GM12891 (cell line): ENCODE measurements at regions not wholly inside any gene's neighbourhood (a gene's known extent, or its start where the extent isn't known, plus 50 kb on each side); places are given as distances from the start of the nearest gene placed in this dataset.

Source experiments
- DNase-seq: peaks from one replicate; pipeline ENCODE4 v3.0.0; 2011; ENCODE audit warnings: low spot score; ENCODE audit not compliant: insufficient read length
- FAIRE-seq: peaks from 2 replicates; lab custom pipeline; 2011; peaks lifted over from hg19 to GRCh38; lab: Jason Lieb, UNC
- PAX5 ChIP-seq: IDR thresholded peaks from 2 replicates; pipeline ENCODE4 v1.6.1; 2011; ENCODE audit warnings: low read length, moderate library complexity, mild to moderate bottlenecking; ENCODE audit not compliant: insufficient read depth, severe bottlenecking
- POLR2A ChIP-seq: IDR thresholded peaks from 2 replicates; pipeline ENCODE4 v1.6.1; 2011; ENCODE audit warnings: low read depth, low read length, control low read depth
- POLR2AphosphoS5 ChIP-seq: IDR thresholded peaks from 2 replicates; pipeline ENCODE4 v1.6.1; 2011; ENCODE audit warnings: low read depth, low read length, control low read depth
- POU2F2 ChIP-seq: IDR thresholded peaks from 2 replicates; pipeline ENCODE4 v1.6.1; 2011; ENCODE audit warnings: low read depth, mild to moderate bottlenecking, control low read depth, low read length, moderate library complexity
- SPI1 ChIP-seq: IDR thresholded peaks from 2 replicates; pipeline ENCODE4 v1.6.1; 2011; ENCODE audit warnings: low read depth, low read length, control low read depth
- TAF1 ChIP-seq: IDR thresholded peaks from 2 replicates; pipeline ENCODE4 v1.6.1; 2011; ENCODE audit warnings: low read depth, low read length, control low read depth

- TF ChIP-seq POU2F2 (no peak), SPI1 (no peak), PAX5 (no peak), POLR2A (no peak), TAF1 (no peak), POLR2AphosphoS5 (no peak)
- no peak for FAIRE-seq
These were observed 88.2 kb upstream of the OLFM3 start for GRCh38 chr1:102084771-102085535.

GRCh38 chr1:102083192-102083591 lies 86.5 kb upstream of the OLFM3 start:
- TF ChIP-seq PAX5 = no peak
- no peak for TF ChIP-seq POLR2A
- no peak for TF ChIP-seq TAF1
- no peak for TF ChIP-seq POLR2AphosphoS5
- no peak for TF ChIP-seq SPI1
- TF ChIP-seq POU2F2 = no peak
- no peak for DNase-seq
- no peak for FAIRE-seq

More at GRCh38 chr1:102084771-102085535, 88.2 kb upstream of the OLFM3 start:
- no peak for DNase-seq

GRCh38 chr1:102074874-102075273 lies 78.1 kb upstream of the OLFM3 start:
- no peak for FAIRE-seq
- no peak for TF ChIP-seq SPI1
- TF ChIP-seq PAX5 = no peak
- TF ChIP-seq POU2F2 = no peak
- no peak for TF ChIP-seq TAF1
- no peak for DNase-seq

GRCh38 chr1:102071451-102071850 lies 74.7 kb upstream of the OLFM3 start:
- DNase-seq (no peak), FAIRE-seq (no peak)
- TF ChIP-seq TAF1 (no peak), POLR2A (no peak), POU2F2 (no peak), PAX5 (no peak), POLR2AphosphoS5 (no peak), SPI1 (no peak)

DNA sequence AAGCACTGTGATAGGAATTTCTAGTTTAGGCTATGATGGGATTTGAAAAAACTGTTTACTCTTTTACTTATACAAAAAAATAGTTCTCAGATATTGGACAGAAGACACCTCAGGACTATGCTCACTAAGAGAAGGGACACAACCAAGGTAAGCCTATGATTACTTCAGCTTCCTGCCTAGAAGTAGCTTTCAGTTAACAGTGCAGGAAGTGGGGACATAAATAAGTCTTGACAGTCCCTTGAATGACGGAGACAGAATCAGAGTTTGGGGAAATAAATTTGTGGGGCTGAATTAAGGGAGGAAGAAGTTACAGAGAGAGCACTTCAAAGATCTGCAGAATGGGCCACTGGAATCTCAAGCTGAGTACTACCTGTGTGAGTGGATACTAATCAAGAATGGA lies 53.8 kb upstream of the OLFM3 start:
- no peak for DNase-seq
- TF ChIP-seq TAF1 (no peak), SPI1 (no peak), PAX5 (no peak), POU2F2 (no peak), POLR2A (no peak), POLR2AphosphoS5 (no peak)
- no peak for FAIRE-seq

DNA sequence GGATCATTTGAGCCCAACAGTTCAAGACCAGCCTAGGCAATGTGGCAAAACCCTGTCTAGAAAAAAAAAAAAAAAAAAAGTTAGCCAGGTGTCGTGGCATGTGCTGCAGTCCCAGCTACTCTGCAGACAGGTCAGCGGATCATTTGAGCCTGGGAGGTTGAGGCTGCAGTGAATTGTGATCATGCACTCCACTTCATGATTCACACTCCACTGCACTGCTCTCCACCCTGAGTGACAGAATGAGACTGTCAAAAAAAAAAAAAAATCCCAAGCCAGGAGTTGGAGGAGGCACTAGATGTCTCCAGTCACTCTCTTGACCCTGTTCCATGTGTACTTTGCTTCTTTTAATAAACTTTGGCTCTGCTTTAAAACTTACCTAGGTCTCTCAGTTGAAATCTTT lies 51.0 kb upstream of the OLFM3 start:
- FAIRE-seq (no peak), DNase-seq (no peak)
- TF ChIP-seq POLR2AphosphoS5 = no peak
- TF ChIP-seq SPI1 = no peak
- TF ChIP-seq PAX5 = no peak
- no peak for TF ChIP-seq POLR2A
- no peak for TF ChIP-seq TAF1
- TF ChIP-seq POU2F2 = no peak
